HG02938 (cell line): ENCODE measurements at regions not wholly inside any gene's neighbourhood (a gene's known extent, or its start where the extent isn't known, plus 50 kb on each side); places are given as distances from the start of the nearest gene placed in this dataset.

ENCODE experiments used
- ATAC-seq: cut with Tn5 transposase; IDR thresholded peaks from one replicate; pipeline ENCODE4 v1.9.1; 2021; ENCODE audit warnings: mild to moderate bottlenecking, moderate library complexity; ENCODE audit not compliant: unreplicated experiment

DNA sequence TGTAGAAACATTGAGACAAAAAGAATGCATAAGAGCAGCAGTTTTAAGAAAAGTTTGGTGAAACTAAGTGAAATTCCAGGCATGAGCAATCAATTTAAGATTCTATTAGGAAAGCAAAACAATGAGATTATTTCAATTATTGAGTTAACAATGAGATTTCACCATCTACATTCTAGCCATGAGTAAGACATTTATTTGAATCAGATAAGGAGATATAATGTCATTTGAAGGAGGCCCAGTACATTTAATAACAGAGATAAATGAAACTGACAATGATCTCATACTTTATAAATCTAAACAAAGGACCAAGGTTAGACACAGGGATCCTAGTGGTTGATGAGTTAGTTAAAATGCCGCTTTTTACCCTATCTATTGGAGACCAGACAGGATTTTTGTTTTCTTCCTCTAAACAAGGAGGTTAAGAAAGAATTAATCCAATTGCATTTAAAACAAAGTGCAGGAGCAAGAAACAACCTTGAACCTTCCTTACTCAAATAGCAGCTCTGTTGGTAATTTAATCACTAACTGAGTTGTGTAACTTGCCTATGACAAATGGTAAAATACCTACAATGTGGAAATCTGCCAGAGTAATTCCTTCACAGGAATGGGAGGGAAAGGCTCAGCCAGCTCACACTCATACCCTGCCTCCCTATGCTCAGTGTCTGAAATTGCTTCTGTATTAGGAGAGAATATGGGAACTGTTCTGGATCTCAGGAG is 103.5 kb upstream of the NR3C1 start:
- no peak for ATAC-seq

DNA sequence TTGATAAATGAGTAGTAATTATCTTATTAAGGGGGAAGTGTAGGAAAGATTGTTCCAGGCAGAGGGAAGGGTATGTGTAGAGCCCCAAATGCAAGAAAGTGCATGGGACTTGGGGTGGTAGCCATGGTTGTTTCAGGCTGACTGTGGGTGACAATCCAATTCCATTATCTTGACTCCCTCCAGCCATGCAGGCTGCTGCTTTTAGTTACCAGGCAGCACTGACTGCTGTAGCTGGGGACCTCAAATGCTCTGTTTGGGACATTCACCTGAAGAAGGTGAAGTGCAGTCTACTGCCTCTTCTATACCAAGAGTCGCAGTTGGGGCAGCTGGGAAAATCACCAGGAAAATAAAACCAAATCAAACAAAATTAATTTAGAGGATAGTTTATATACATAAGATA is 102.4 kb upstream of the NR3C1 start:
- ATAC-seq, result no peak

DNA sequence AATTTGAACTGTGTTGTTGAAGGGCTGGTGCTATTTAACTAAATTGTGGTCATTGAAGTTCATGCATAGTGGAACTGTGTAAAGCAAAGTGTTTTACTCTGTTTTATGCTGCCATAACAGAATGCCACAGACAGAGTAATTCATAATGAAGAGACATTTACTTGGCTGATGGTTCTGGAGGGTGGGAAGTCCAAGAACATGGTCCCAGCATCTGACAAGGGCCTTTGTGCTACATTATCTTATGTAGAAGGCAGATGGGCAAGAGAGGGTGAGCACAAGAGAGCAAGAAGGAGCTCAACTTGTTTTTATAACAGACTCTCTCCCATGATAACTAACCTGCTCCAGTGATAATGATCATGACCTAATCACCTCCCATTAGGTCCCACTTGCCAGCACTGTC is 101.9 kb upstream of the NR3C1 start:
- ATAC-seq, result no peak

DNA sequence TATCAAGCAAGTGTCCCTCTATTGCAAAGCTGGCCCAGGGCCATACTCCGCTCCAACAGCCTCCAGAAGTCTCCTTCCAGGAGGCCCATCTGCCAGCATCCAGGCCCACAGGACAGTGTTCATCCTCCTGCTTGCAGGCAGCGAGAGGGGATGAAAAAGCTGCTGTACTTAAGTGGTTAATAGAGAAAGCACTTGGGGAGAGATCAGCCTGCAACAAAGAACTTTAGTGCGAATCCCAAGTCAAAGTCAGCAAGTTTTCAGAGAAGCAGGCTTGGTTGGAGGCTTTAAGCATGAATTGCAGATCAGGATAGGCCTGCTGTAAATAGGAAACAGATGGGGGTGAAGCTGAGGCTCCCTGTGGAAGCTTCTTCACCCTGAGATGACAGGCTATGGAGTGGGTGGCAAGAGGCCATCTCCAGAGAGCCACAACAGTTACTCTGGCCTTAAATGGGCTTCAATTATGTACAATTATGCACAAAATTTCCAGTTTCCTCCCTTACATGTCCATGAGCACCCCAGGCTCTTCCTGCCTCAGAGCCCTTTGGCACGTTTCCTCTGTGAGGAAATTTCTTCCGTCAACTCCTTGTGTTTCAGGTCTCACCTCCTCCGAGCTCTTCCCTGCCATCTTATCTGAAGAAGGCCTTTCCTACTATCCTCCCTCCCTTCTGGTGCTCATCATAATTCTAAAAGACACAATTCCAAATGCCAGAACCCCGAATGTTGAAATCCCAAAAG is 98.0 kb upstream of the NR3C1 start:
- ATAC-seq, result no peak

DNA sequence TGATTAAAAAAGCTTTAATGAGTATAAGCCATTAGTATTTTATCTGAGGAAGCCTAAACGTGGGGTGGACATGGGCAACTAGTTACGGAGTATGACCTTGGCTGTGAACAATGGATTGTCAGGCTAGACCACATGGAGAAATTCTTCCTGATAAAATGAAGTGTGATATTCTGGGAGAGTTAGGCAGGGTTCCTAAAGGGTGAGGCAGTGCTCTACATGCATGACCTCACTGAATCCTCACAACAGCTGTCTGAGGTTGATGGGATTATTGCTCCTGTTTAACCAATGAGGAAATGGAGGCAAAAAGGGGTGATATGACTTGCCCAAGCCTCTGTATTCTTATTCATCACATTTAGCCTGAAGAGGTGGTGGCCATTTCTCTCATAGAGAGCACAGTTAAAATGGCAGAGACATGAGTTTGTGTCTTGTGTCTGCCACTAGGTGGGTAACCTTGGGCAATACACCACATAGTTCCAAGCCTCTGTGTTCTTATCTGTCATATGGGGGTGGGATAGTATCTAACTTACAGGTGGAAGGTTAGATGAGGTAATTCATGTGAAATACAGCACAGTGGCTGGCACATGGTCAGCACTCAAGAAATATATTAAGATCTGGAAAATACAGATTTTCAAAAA is 96.1 kb upstream of the NR3C1 start:
- no peak for ATAC-seq

DNA sequence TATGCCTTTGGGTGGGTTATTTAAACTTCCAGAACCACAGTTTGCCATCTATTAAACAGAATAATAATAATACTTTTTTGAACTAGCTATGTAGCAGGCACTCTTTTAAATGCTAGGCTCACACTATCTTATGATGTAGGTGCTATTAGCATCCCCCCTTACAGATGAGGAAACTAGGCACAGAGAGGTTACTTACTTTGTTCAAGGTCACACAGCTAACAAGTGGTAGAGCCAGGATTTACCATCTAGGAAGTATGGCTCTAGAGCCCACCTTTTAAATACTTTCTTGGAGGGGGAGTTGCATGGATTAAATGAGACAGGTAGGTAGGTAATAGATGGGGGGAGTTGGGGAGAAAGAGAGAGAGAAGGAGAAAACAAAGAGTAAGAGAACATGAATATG is 95.3 kb upstream of the NR3C1 start:
- ATAC-seq, result no peak

DNA sequence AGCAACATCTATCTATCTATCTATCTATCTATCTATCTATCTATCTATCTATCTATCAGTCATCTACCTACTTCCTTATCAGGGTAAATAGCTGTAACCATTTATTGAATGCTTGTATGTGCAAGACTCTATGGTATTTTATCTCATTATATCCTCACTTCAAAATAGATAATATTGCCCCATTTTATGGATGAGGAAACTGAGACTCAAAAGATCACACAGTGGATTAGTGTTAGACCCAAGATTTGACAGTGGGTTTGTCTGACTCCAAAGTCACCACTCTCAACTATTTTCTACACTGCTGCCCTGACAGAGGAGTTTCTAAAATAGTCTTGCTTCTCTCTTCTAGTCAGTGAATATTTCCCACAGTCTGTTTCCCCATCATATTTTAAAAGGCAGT is 94.3 kb upstream of the NR3C1 start:
- no peak for ATAC-seq

DNA sequence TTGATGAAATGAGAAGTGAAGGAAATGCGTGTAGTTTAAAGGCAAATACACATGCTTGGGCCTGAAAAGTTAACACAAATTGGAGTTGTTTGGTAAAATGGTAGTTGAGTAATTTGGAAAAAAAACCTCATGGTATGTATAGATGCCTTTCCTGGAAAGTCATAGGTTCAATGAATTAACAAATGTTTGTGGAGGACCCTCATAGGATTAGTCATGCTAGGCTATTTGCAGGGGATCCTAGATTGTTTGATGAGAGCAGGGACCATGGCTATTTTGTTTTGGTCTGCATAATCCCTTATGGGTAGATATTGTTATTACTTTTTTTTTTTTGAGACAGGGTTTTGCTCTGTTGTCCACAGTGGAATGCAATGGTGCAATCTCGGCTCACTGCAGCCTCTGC is 93.5 kb upstream of the NR3C1 start:
- ATAC-seq, result no peak

DNA sequence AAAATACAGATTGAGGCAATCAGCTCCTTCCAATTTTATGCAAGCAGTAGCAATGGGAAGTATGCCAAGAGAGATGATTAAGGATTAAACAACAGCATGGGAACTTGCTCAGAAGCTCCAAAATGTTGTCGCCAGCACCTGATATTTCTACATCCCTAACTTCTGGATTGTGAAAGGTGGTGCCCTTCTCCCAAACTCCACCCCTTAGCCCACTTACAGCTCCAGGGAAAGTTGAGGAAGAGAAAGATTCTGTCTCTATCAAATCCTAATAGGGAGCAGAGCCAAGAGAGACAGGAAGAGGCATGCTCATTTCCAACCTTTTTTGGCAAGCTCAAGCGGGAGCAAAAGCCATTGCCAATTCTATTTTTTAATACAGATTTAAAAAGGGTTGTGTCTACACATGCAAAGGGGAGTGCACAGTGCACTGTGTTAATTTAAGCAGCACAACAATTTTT is 92.4 kb upstream of the NR3C1 start:
- ATAC-seq, result no peak

DNA sequence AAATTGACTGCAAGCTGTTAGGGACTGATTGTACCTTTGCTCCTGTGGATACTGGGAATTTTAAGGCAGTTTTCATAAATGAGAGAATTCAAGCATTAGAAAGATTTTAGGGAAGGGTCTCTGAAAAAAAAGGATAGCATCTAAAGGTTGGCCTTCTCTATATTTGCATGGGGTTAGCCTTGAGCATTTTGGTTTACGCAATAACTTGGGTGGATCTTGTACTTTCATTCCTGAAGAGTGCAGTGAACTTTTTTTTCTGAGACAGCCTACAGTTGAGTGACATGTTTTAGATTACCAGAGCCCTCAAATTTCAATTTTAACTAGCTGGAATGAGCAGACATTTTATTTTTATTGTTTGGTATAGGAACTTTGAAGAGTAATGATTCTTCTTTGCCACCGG is 91.6 kb upstream of the NR3C1 start:
- ATAC-seq, result no peak

DNA sequence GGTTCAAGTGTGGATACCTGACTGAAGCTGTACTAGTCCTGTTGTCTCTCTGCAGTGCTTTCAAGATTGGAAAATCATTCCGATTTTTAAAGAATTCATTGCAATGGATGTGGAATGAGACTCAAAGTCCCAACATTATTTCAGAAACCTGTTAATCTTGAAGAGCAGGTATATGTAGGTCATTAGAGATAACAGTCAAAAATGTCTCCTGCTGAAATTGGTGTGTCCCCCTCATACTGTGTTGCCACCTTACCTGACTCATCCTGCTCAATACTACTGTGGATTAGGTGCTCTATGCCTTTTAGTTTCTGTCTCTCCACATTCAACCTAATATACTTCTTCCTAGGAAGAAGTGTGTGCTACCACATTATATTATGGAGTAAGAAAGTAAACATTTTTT is 91.1 kb upstream of the NR3C1 start:
- ATAC-seq, result no peak

DNA sequence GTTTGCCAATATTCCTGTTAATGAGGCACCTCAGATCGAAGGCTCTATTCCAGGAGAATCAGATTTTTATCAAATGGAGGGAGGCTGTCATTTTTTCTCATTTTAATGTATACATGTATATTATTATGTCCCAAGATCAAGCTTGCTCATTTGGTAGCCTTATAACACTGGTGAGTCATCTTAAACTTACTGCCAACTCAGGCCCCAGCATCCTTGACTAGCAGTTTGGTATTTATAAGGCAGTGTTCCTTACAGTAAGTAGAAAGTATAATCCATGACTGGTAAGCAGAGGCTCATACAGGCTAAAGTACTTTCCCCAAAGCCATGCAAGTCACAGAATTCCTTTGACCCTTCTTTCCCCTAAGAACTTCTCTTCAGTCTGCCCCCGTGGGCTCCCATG is 90.7 kb upstream of the NR3C1 start:
- ATAC-seq, result no peak

DNA sequence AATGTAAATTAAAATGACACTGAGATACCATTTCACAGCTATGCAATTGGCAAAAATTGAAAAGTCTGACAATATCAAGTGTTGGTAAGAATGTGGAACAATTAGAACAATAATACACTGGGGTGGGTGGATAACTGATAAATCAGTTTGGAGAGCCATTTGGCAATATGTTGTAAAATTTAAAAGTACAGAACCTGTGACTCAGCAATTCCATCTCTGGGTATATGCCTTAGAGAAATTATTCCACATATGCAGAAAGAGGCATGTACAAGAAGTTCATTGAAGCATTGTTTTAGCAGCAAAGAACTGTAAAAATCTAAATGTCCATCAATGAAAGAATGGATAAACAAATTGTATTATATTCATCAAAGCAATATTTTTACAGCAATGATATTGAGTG is 89.3 kb upstream of the NR3C1 start:
- ATAC-seq, result no peak

DNA sequence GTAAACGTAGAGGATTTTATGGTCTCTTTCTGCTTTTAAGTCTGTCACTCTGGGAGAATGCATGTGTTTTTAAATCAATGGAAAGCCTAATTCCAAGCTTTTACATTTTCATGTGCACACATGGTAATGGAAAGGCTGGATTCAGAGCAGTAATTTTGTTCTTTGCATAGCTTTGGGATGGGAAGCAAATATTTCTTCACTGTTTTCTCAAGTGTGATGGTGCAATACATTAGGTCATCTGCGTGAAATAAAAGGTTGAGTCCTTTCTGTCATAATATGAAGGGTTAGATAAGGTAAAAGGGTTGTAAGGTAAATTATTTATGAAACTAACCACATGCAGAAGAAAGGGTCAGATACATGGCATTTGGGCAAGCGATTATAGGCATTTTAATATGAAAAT is 88.2 kb upstream of the NR3C1 start:
- no peak for ATAC-seq

DNA sequence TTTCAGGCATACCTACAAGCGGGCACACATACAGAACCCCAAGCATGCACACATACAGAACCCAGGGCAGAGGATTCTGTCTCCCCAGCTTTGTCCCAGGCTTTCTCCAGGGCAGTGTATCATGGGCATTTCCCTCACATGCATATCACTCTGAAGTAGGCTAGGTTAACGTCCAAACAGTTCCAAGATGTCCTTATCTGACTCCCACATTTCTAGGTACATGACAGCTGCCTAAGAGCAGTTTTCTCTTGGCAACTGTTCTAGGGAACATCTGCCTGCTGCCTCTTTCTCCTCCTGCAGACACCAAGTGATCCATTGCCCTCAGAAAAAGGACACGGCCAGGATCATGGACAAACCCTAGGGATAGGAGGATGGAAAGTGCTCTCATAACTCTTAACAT is 84.9 kb upstream of the NR3C1 start:
- no peak for ATAC-seq

DNA sequence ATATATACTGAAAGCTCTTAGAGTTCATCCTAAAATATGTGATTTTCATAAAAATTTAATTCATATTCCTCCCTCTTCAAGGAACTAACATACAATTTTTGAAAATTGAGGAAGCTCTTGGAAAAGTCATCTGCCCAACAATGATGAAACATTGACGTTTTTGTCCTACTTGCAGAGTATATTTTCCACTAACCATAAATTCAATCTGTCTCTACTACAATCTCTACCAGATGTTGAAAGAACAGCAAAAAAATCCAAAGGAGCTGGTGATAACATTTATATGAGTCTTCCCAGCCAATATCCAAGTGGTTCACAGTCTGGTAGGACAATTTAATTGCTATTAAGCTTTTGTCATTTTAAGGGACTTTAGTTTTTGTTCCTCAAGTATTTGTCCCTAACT is 81.1 kb upstream of the NR3C1 start:
- no peak for ATAC-seq

DNA sequence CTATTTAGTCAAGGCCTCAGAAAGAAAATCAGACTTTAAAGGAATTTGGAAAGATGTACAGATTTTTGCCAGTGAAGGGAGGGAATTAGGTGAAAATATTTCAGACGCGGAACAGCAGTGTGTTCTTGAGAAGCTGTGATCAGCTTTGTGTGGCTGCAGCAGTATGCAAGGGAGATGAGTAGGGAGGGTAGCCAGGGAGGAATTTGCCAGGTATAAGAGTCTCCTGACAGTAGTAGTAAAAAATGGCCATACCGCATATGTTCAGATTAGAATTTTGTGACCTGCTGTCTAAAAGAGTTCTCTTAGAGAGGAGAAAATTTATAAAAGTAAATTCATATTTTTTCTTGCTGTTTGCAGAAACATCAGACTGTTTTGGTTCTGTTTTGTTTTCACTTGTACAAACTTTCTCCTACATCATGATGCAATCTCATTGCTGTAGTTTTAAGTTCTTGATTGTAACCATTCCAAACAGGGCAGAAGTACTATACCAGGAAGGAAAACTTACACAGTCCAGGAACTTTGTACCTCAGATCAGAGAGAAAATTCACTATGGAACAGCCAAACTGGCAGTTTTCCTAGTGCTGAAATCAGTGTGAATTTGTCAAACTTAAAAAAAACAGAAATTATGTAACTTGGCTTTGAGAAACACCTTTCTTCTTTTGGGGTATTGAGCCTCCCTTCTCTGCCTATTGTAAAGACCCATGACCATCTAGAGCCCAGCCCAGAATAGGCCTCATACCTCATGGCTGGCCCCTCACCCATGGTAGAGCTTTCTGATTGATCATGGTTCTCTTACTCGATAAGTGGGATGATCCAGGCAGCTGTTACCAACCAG is 78.4 kb upstream of the NR3C1 start:
- no peak for ATAC-seq

DNA sequence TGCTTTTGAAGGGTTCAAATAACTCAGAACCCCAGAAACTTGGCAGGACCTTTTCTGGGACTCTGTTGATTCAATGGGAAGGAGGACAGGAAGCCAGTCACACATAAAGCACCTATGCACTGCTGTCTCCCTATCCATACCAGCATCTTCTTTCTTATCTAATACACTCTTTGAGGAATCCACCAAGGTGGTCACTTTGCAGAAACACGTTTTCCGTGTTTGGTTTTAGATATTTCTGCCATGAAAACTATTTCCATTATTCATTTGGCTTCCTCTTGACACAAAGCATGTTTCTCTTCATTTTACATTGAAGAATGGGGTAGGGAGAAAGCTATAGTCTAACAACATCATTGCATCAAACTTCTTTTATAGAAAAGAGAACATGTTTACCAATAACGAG is 76.5 kb upstream of the NR3C1 start:
- no peak for ATAC-seq

DNA sequence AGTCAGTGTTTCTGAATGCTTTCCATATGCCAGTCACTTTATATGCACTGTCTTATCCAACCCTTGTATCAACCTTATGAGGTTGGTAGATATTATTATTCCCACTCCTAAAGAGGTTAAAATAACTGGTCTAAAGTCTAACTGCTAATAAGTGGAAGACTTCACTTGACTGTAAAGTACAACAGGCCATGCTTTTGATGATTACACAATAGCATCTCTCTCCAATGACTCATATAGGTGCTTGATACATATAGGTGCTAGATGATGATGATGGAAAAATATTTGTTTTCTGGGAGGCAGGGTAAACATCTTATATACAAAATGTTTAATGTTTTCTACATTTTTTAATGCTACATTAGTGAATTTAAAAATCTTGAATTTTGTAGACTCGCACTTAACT is 75.9 kb upstream of the NR3C1 start:
- no peak for ATAC-seq

DNA sequence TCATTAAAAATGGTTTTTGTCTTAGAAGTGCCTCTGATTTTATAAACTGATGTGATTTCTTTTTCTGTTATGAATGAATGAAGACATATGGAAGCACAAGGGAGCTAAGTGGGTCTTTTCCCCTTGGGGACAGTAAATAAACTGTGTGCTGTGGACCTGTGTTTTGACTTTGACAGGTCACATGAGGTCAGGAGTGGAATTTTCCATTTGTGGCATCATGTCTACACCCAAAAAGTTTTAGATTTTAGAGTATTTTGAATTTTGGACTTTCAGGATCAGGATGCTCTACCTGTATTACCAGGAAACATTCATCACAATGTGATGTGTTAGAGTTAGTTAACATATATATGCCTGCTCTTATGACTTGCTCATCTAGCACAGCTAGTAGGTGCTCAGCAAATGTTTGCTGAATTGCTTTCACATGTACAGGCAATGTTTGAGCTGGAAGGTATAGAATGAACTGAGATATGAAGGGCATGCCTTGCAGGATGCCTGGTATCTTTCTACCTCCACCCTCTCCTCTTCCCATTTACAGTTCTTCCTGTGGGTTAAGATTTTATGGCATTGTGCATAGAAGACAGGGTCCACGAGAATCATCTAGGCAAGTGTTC is 73.2 kb upstream of the NR3C1 start:
- no peak for ATAC-seq

DNA sequence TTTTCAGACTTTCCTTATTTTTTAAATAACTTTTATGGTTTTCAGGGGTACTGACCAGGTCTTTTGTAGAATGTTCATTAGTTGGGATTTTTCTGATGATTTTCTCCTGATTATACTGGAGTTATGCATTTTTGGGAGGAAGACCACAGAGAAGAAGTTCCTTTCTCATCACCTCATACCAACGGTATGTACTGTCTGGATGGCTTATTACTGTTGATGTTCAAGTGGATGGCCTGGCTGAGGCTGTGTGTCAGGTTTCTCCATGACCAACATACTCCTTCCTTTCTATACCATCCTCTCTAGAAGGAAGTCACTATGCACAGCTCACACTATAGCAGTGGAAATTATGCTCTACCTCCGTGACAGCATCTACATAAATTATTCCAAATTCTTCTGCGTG is 71.1 kb upstream of the NR3C1 start:
- ATAC-seq, result no peak
